ENCODE measurements at regions not wholly inside any gene's neighbourhood (a gene's known extent, or its start where the extent isn't known, plus 50 kb on each side); places are given as distances from the start of the nearest gene placed in this dataset.
"Not testable (repeated sequence)": the region's sequence is repeated elsewhere in the genome, so short reads cannot be mapped to it uniquely, and the experiment has no call there.

- TF ChIP-seq POLR2AphosphoS5 (IDR thresholded peaks at IDR 0.05; ENCODE audit: low read depth, low read length) (no peak), POLR2A (IDR thresholded peaks at IDR 0.05; ENCODE audit: low read depth, low read length) (no peak), PAX5 (IDR thresholded peaks at IDR 0.05; ENCODE audit: insufficient read depth, low read length, severe bottlenecking) (no peak), POU2F2 (IDR thresholded peaks at IDR 0.05; ENCODE audit: low read depth, low read length) (no peak), TAF1 (IDR thresholded peaks at IDR 0.05; ENCODE audit: low read depth, low read length) (no peak), SPI1 (IDR thresholded peaks at IDR 0.05; ENCODE audit: low read depth, low read length) (no peak)
- DNase-seq (ENCODE audit: insufficient read length, low spot score) (no peak), FAIRE-seq (no peak)
Observed at GRCh38 chr15:47116698-47117097, 600.6 kb upstream of the SEMA6D start.

GRCh38 chr15:47119349-47119748, 598.0 kb upstream of the SEMA6D start:
- no peak for TF ChIP-seq SPI1 (IDR thresholded peaks at IDR 0.05; ENCODE audit: low read depth, low read length)
- TF ChIP-seq PAX5 (IDR thresholded peaks at IDR 0.05; ENCODE audit: insufficient read depth, low read length, severe bottlenecking), result no peak
- TF ChIP-seq POLR2A (IDR thresholded peaks at IDR 0.05; ENCODE audit: low read depth, low read length), result no peak
- TF ChIP-seq POU2F2 (IDR thresholded peaks at IDR 0.05; ENCODE audit: low read depth, low read length), result no peak
- TF ChIP-seq POLR2AphosphoS5 (IDR thresholded peaks at IDR 0.05; ENCODE audit: low read depth, low read length), result no peak
- TF ChIP-seq TAF1 (IDR thresholded peaks at IDR 0.05; ENCODE audit: low read depth, low read length), result no peak
- DNase-seq (ENCODE audit: insufficient read length, low spot score) (no peak), FAIRE-seq (no peak)

GRCh38 chr15:47124430-47125102, 592.7 kb upstream of the SEMA6D start:
- DNase-seq (ENCODE audit: insufficient read length, low spot score) (no peak), FAIRE-seq (no peak)
- TF ChIP-seq TAF1 (IDR thresholded peaks at IDR 0.05; ENCODE audit: low read depth, low read length) (no peak), SPI1 (IDR thresholded peaks at IDR 0.05; ENCODE audit: low read depth, low read length) (no peak), POLR2AphosphoS5 (IDR thresholded peaks at IDR 0.05; ENCODE audit: low read depth, low read length) (no peak), POLR2A (IDR thresholded peaks at IDR 0.05; ENCODE audit: low read depth, low read length) (no peak), POU2F2 (IDR thresholded peaks at IDR 0.05; ENCODE audit: low read depth, low read length) (no peak), PAX5 (IDR thresholded peaks at IDR 0.05; ENCODE audit: insufficient read depth, low read length, severe bottlenecking) (no peak)

- no peak for DNase-seq (ENCODE audit: insufficient read length, low spot score)
- no peak for TF ChIP-seq POLR2A (IDR thresholded peaks at IDR 0.05; ENCODE audit: low read depth, low read length)
- no peak for FAIRE-seq
Observed at GRCh38 chr15:47129033-47129432, 588.3 kb upstream of the SEMA6D start.

- not testable (repeated sequence) for DNase-seq (ENCODE audit: insufficient read length, low spot score); FAIRE-seq
Observed at GRCh38 chr15:47131450-47131849, 585.9 kb upstream of the SEMA6D start.

GRCh38 chr15:47135267-47135666, 582.0 kb upstream of the SEMA6D start:
- FAIRE-seq (no peak), DNase-seq (ENCODE audit: insufficient read length, low spot score) (no peak)
- TF ChIP-seq TAF1 (IDR thresholded peaks at IDR 0.05; ENCODE audit: low read depth, low read length), result no peak
- TF ChIP-seq POLR2AphosphoS5 (IDR thresholded peaks at IDR 0.05; ENCODE audit: low read depth, low read length), result no peak
- TF ChIP-seq PAX5 (IDR thresholded peaks at IDR 0.05; ENCODE audit: insufficient read depth, low read length, severe bottlenecking), result no peak
- TF ChIP-seq SPI1 (IDR thresholded peaks at IDR 0.05; ENCODE audit: low read depth, low read length), result no peak
- no peak for TF ChIP-seq POU2F2 (IDR thresholded peaks at IDR 0.05; ENCODE audit: low read depth, low read length)
- TF ChIP-seq POLR2A (IDR thresholded peaks at IDR 0.05; ENCODE audit: low read depth, low read length), result no peak

- FAIRE-seq (no peak), DNase-seq (ENCODE audit: insufficient read length, low spot score) (no peak)
- TF ChIP-seq TAF1 (IDR thresholded peaks at IDR 0.05; ENCODE audit: low read depth, low read length), result no peak
Observed at GRCh38 chr15:47136236-47136635, 581.1 kb upstream of the SEMA6D start.

GRCh38 chr15:47139965-47140364, 577.3 kb upstream of the SEMA6D start:
- FAIRE-seq, result no peak
- DNase-seq (ENCODE audit: insufficient read length, low spot score), result no peak

GRCh38 chr15:47157827-47158226, 559.5 kb upstream of the SEMA6D start:
- no peak for TF ChIP-seq POLR2A (IDR thresholded peaks at IDR 0.05; ENCODE audit: low read depth, low read length)
- no peak for TF ChIP-seq TAF1 (IDR thresholded peaks at IDR 0.05; ENCODE audit: low read depth, low read length)
- no peak for TF ChIP-seq PAX5 (IDR thresholded peaks at IDR 0.05; ENCODE audit: insufficient read depth, low read length, severe bottlenecking)
- TF ChIP-seq POLR2AphosphoS5 (IDR thresholded peaks at IDR 0.05; ENCODE audit: low read depth, low read length), result no peak
- TF ChIP-seq POU2F2 (IDR thresholded peaks at IDR 0.05; ENCODE audit: low read depth, low read length), result no peak
- FAIRE-seq, result no peak
- DNase-seq (ENCODE audit: insufficient read length, low spot score), result no peak

More at GRCh38 chr15:47139965-47140364, 577.3 kb upstream of the SEMA6D start:
- TF ChIP-seq PAX5 (IDR thresholded peaks at IDR 0.05; ENCODE audit: insufficient read depth, low read length, severe bottlenecking), result no peak
- no peak for TF ChIP-seq SPI1 (IDR thresholded peaks at IDR 0.05; ENCODE audit: low read depth, low read length)
- TF ChIP-seq POLR2A (IDR thresholded peaks at IDR 0.05; ENCODE audit: low read depth, low read length), result no peak
- no peak for TF ChIP-seq POLR2AphosphoS5 (IDR thresholded peaks at IDR 0.05; ENCODE audit: low read depth, low read length)
- TF ChIP-seq POU2F2 (IDR thresholded peaks at IDR 0.05; ENCODE audit: low read depth, low read length), result no peak
- TF ChIP-seq TAF1 (IDR thresholded peaks at IDR 0.05; ENCODE audit: low read depth, low read length), result no peak

- DNase-seq (ENCODE audit: insufficient read length, low spot score) (no peak), FAIRE-seq (no peak)
- no peak for TF ChIP-seq POLR2AphosphoS5 (IDR thresholded peaks at IDR 0.05; ENCODE audit: low read depth, low read length)
- TF ChIP-seq POU2F2 (IDR thresholded peaks at IDR 0.05; ENCODE audit: low read depth, low read length), result no peak
- TF ChIP-seq TAF1 (IDR thresholded peaks at IDR 0.05; ENCODE audit: low read depth, low read length), result no peak
- TF ChIP-seq PAX5 (IDR thresholded peaks at IDR 0.05; ENCODE audit: insufficient read depth, low read length, severe bottlenecking), result no peak
Observed at GRCh38 chr15:47158573-47158972, 558.7 kb upstream of the SEMA6D start.

- DNase-seq (ENCODE audit: insufficient read length, low spot score), result no peak
- FAIRE-seq, result no peak
- TF ChIP-seq TAF1 (IDR thresholded peaks at IDR 0.05; ENCODE audit: low read depth, low read length) (no peak), PAX5 (IDR thresholded peaks at IDR 0.05; ENCODE audit: insufficient read depth, low read length, severe bottlenecking) (no peak), SPI1 (IDR thresholded peaks at IDR 0.05; ENCODE audit: low read depth, low read length) (no peak), POLR2AphosphoS5 (IDR thresholded peaks at IDR 0.05; ENCODE audit: low read depth, low read length) (no peak), POU2F2 (IDR thresholded peaks at IDR 0.05; ENCODE audit: low read depth, low read length) (no peak), POLR2A (IDR thresholded peaks at IDR 0.05; ENCODE audit: low read depth, low read length) (no peak)
Observed at GRCh38 chr15:47177177-47177576, 540.1 kb upstream of the SEMA6D start.
